Esophagus squamous epithelium (tissue), 4 donors: ENCODE measurements at regions not wholly inside any gene's neighbourhood (a gene's known extent, or its start where the extent isn't known, plus 50 kb on each side); places are given as distances from the start of the nearest gene placed in this dataset.

Source experiments
- POLR2A ChIP-seq, 4 donors: fragments of 450-650 bp; IDR thresholded peaks; one replicate each; pipeline ENCODE4 v1.6.1; 2017; ENCODE audit warnings: antibody characterized with exemption in 4 of 4, mild to moderate bottlenecking in 4 of 4, moderate library complexity in 3 of 4
- TF ChIP-seq, protein P1 (sequence below), 6 experiments: fragments of 450-650 bp in 4 of 6; fragments of 200-600 bp in 2 of 6; sonication (generic) in 2 of 6; IDR thresholded peaks; one replicate each; pipeline ENCODE4 v1.5.1; 2016 to 2019; ENCODE audit warnings: antibody characterized with exemption in 6 of 6, mild to moderate bottlenecking in 4 of 6, moderate library complexity in 4 of 6

DNA sequence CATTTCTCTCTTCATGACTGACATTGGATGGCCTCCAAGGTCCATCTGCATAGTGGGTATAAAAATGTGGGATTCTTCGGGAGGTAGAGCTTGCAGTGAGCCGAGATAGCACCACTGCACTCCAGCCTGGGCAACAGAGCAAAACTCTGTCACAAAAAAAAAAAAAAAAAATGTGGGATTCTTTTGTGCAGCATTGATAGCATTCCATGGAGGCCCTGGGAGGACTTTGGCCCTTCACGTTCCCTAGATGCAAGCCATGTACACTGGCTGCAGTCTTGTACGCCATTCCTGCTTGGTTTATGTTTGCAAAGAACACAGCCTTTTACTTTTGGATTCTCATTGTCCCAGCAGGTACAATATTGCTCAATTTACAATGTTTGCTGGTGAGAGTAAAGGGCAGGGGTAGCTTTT, 157.8 kb downstream of the SLCO4C1 start:
- TF ChIP-seq, protein P1, sequence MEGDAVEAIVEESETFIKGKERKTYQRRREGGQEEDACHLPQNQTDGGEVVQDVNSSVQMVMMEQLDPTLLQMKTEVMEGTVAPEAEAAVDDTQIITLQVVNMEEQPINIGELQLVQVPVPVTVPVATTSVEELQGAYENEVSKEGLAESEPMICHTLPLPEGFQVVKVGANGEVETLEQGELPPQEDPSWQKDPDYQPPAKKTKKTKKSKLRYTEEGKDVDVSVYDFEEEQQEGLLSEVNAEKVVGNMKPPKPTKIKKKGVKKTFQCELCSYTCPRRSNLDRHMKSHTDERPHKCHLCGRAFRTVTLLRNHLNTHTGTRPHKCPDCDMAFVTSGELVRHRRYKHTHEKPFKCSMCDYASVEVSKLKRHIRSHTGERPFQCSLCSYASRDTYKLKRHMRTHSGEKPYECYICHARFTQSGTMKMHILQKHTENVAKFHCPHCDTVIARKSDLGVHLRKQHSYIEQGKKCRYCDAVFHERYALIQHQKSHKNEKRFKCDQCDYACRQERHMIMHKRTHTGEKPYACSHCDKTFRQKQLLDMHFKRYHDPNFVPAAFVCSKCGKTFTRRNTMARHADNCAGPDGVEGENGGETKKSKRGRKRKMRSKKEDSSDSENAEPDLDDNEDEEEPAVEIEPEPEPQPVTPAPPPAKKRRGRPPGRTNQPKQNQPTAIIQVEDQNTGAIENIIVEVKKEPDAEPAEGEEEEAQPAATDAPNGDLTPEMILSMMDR (IDR thresholded peaks at IDR 0.05): no peak
- no peak for TF ChIP-seq POLR2A (IDR thresholded peaks at IDR 0.05)
